Stimulated activated effector memory CD8-positive, alpha-beta T cell treated with anti-CD3 and anti-CD28 coated beads, Interleukin-12 subunit alpha, Interleukin-12 subunit beta, amount 100 ng/mL, for 72 hours (primary cell): ENCODE measurements at regions not wholly inside any gene's neighbourhood (a gene's known extent, or its start where the extent isn't known, plus 50 kb on each side); places are given as distances from the start of the nearest gene placed in this dataset.
"Not testable (repeated sequence)": the region's sequence is repeated elsewhere in the genome, so short reads cannot be mapped to it uniquely, and the experiment has no call there.

Source experiments
- ATAC-seq: fragments of 150-1000 bp; cut with Tn5 transposase; 2 replicates; pipeline ENCODE4 v1.10.0; 2021
- DNase-seq, 2 donors: peaks; one replicate each; pipeline ENCODE4 v3.0.0; 2021 to 2022; ENCODE audit warnings: low spot score in 2 of 2
- H3K27ac Mint-ChIP-seq: one replicate; pipeline ENCODE4 v1.8.0; 2022; ENCODE audit warnings: mild to moderate bottlenecking, mixed read lengths
- H3K36me3 Mint-ChIP-seq: one replicate; pipeline ENCODE4 v1.8.0; 2022; ENCODE audit warnings: mild to moderate bottlenecking, mixed read lengths
- H3K4me1 Mint-ChIP-seq: one replicate; pipeline ENCODE4 v1.8.0; 2022; ENCODE audit warnings: mixed read lengths
- H3K4me3 Mint-ChIP-seq: one replicate; pipeline ENCODE4 v1.8.0; 2022; ENCODE audit warnings: mild to moderate bottlenecking, mixed read lengths
- H3K9me3 Mint-ChIP-seq: one replicate; pipeline ENCODE4 v1.8.0; 2022; ENCODE audit warnings: mixed read lengths

- Mint-ChIP-seq H3K36me3 (no peaks in the 10 kb centered on the region), H3K4me3 (no peak overlapping the region), H3K4me1 (no peaks in the 10 kb centered on the region), H3K9me3 (peaks cover 12% of the 10 kb centered on the region), H3K27ac (no peak overlapping the region)
- DNase-seq (no peak), ATAC-seq (no peak)
Observed at GRCh38 chr13:56393549-56393948, 747.2 kb upstream of the PRR20A start.

- H3K4me1 Mint-ChIP-seq = no peaks in the 10 kb centered on the region
- no peak for ATAC-seq
- no peaks in the 10 kb centered on the region for H3K36me3 Mint-ChIP-seq
- H3K27ac Mint-ChIP-seq = no peak overlapping the region
- DNase-seq = no peak
- H3K4me3 Mint-ChIP-seq = no peak overlapping the region
- peaks cover 14% of the 10 kb centered on the region for H3K9me3 Mint-ChIP-seq
Observed at GRCh38 chr13:56396318-56396717, 744.4 kb upstream of the PRR20A start.

GRCh38 chr13:56400774-56401173 is 739.9 kb upstream of the PRR20A start:
- no peaks in the 10 kb centered on the region for H3K4me1 Mint-ChIP-seq
- no peak overlapping the region for H3K4me3 Mint-ChIP-seq
- H3K36me3 Mint-ChIP-seq = no peaks in the 10 kb centered on the region
- H3K9me3 Mint-ChIP-seq = peaks cover 21% of the 10 kb centered on the region
- ATAC-seq = peak; percentile 28
- no peak for DNase-seq
- no peak overlapping the region for H3K27ac Mint-ChIP-seq

- Mint-ChIP-seq H3K4me1 (no peaks in the 10 kb centered on the region), H3K4me3 (no peak overlapping the region), H3K27ac (no peak overlapping the region), H3K9me3 (peaks cover 19% of the 10 kb centered on the region), H3K36me3 (no peaks in the 10 kb centered on the region)
- ATAC-seq (no peak), DNase-seq (no peak)
Observed at GRCh38 chr13:56412856-56413255, 727.9 kb upstream of the PRR20A start.

- H3K9me3 Mint-ChIP-seq = peaks cover 15% of the 10 kb centered on the region
- H3K27ac Mint-ChIP-seq = no peak overlapping the region
- ATAC-seq (no peak), DNase-seq (no peak)
- no peaks in the 10 kb centered on the region for H3K36me3 Mint-ChIP-seq
- no peaks in the 10 kb centered on the region for H3K4me1 Mint-ChIP-seq
- H3K4me3 Mint-ChIP-seq = no peak overlapping the region
Observed at GRCh38 chr13:56424246-56424645, 716.5 kb upstream of the PRR20A start.

GRCh38 chr13:56457535-56458190 is 683.1 kb upstream of the PRR20A start:
- no peak for DNase-seq
- no peaks in the 10 kb centered on the region for H3K4me1 Mint-ChIP-seq
- no peak overlapping the region for H3K4me3 Mint-ChIP-seq
- H3K36me3 Mint-ChIP-seq = no peaks in the 10 kb centered on the region
- H3K9me3 Mint-ChIP-seq = peaks cover 23% of the 10 kb centered on the region
- no peak for ATAC-seq
- no peak overlapping the region for H3K27ac Mint-ChIP-seq

GRCh38 chr13:56459286-56459685 is 681.4 kb upstream of the PRR20A start:
- Mint-ChIP-seq H3K4me1 (no peaks in the 10 kb centered on the region), H3K36me3 (no peaks in the 10 kb centered on the region), H3K9me3 (peaks cover 21% of the 10 kb centered on the region), H3K4me3 (no peak overlapping the region), H3K27ac (no peak overlapping the region)
- ATAC-seq (no peak), DNase-seq (no peak)

- Mint-ChIP-seq H3K4me3 (no peak overlapping the region), H3K9me3 (peaks cover 35% of the 10 kb centered on the region), H3K36me3 (no peaks in the 10 kb centered on the region), H3K4me1 (no peaks in the 10 kb centered on the region), H3K27ac (no peak overlapping the region)
- no peak for DNase-seq
- ATAC-seq = no peak
Observed at GRCh38 chr13:56501750-56502149, 639.0 kb upstream of the PRR20A start.

- H3K9me3 Mint-ChIP-seq = peaks cover 12% of the 10 kb centered on the region
- ATAC-seq (no peak), DNase-seq (no peak)
- H3K4me1 Mint-ChIP-seq = no peaks in the 10 kb centered on the region
- H3K4me3 Mint-ChIP-seq = no peak overlapping the region
- no peaks in the 10 kb centered on the region for H3K36me3 Mint-ChIP-seq
- no peak overlapping the region for H3K27ac Mint-ChIP-seq
Observed at GRCh38 chr13:56510836-56511235, 629.9 kb upstream of the PRR20A start.

GRCh38 chr13:56512336-56512735 is 628.4 kb upstream of the PRR20A start:
- not testable (repeated sequence) for H3K4me1 Mint-ChIP-seq, H3K36me3 Mint-ChIP-seq, H3K9me3 Mint-ChIP-seq, DNase-seq, ATAC-seq, H3K27ac Mint-ChIP-seq, H3K4me3 Mint-ChIP-seq

- H3K9me3 Mint-ChIP-seq = peaks cover 6% of the 10 kb centered on the region
- no peak for DNase-seq
- no peak overlapping the region for H3K4me3 Mint-ChIP-seq
- H3K27ac Mint-ChIP-seq = no peak overlapping the region
- H3K4me1 Mint-ChIP-seq = no peaks in the 10 kb centered on the region
- H3K36me3 Mint-ChIP-seq = no peaks in the 10 kb centered on the region
- no peak for ATAC-seq
Observed at GRCh38 chr13:56515441-56515840, 625.3 kb upstream of the PRR20A start.

- H3K27ac Mint-ChIP-seq = no peak overlapping the region
- ATAC-seq (no peak), DNase-seq (no peak)
- H3K4me3 Mint-ChIP-seq = no peak overlapping the region
- H3K9me3 Mint-ChIP-seq = peaks cover 24% of the 10 kb centered on the region
- H3K4me1 Mint-ChIP-seq = no peaks in the 10 kb centered on the region
- no peaks in the 10 kb centered on the region for H3K36me3 Mint-ChIP-seq
Observed at GRCh38 chr13:56528040-56528790, 612.5 kb upstream of the PRR20A start.

- DNase-seq = no peak
- H3K4me1 Mint-ChIP-seq = no peaks in the 10 kb centered on the region
- ATAC-seq = no peak
- H3K9me3 Mint-ChIP-seq = peaks cover 15% of the 10 kb centered on the region
- H3K27ac Mint-ChIP-seq = no peak overlapping the region
- no peaks in the 10 kb centered on the region for H3K36me3 Mint-ChIP-seq
- H3K4me3 Mint-ChIP-seq = no peak overlapping the region
Observed at GRCh38 chr13:56530096-56530495, 610.6 kb upstream of the PRR20A start.

- not testable (repeated sequence) for H3K4me3 Mint-ChIP-seq, ATAC-seq, H3K27ac Mint-ChIP-seq, H3K4me1 Mint-ChIP-seq, DNase-seq, H3K36me3 Mint-ChIP-seq
- H3K9me3 Mint-ChIP-seq = peaks cover 13% of the 10 kb centered on the region
Observed at GRCh38 chr13:56547921-56548320, 592.8 kb upstream of the PRR20A start.

- no peak for DNase-seq
- Mint-ChIP-seq H3K27ac (no peak overlapping the region), H3K4me1 (no peaks in the 10 kb centered on the region), H3K4me3 (no peak overlapping the region), H3K36me3 (no peaks in the 10 kb centered on the region), H3K9me3 (peaks cover 23% of the 10 kb centered on the region)
- no peak for ATAC-seq
Observed at GRCh38 chr13:56558698-56559320, 581.9 kb upstream of the PRR20A start.

GRCh38 chr13:56561327-56561726 is 579.4 kb upstream of the PRR20A start:
- ATAC-seq (no peak), DNase-seq (no peak)
- Mint-ChIP-seq H3K36me3 (no peaks in the 10 kb centered on the region), H3K4me3 (no peak overlapping the region), H3K9me3 (peaks cover 22% of the 10 kb centered on the region), H3K4me1 (no peaks in the 10 kb centered on the region), H3K27ac (no peak overlapping the region)
